Brain microvascular endothelial cell (primary cell): ENCODE measurements at regions not wholly inside any gene's neighbourhood (a gene's known extent, or its start where the extent isn't known, plus 50 kb on each side); places are given as distances from the start of the nearest gene placed in this dataset.

ENCODE experiments used
- DNase-seq: peaks from one replicate; pipeline ENCODE4 v3.0.0-alpha.2; 2020
- H3K27ac ChIP-seq: fragments of 250-450 bp; sonication (Bioruptor Pico); 2 replicates; pipeline ENCODE4 v1.5.1; 2020; ENCODE audit warnings: mild to moderate bottlenecking, moderate library complexity
- H3K27me3 ChIP-seq: fragments of 250-450 bp; sonication (Bioruptor Pico); replicated peaks from 2 replicates; pipeline ENCODE4 v1.5.1; 2020; ENCODE audit warnings: mild to moderate bottlenecking
- H3K36me3 ChIP-seq: fragments of 250-450 bp; sonication (Bioruptor Pico); replicated peaks from 2 replicates; pipeline ENCODE4 v1.5.1; 2020; ENCODE audit warnings: mild to moderate bottlenecking
- H3K4me3 ChIP-seq: 2 replicates; pipeline ENCODE4 v1.5.1; 2011; ENCODE audit warnings: low read depth, mild to moderate bottlenecking, control low read depth, low read length, moderate library complexity
- in situ Hi-C: cut with HindIII; loops from 2 replicates; pipeline ENCODE4 v1.10.0; 2017; ENCODE audit warnings: low sequenced_read_pairs, low pct_ligation_motif_present
- TF ChIP-seq, protein P1 (sequence below): IDR thresholded peaks from 2 replicates; pipeline ENCODE4 v1.5.1; 2011; ENCODE audit warnings: low read depth, mild to moderate bottlenecking, moderate library complexity, low read length, control low read depth, inconsistent platforms; ENCODE audit errors: missing control alignments

DNA sequence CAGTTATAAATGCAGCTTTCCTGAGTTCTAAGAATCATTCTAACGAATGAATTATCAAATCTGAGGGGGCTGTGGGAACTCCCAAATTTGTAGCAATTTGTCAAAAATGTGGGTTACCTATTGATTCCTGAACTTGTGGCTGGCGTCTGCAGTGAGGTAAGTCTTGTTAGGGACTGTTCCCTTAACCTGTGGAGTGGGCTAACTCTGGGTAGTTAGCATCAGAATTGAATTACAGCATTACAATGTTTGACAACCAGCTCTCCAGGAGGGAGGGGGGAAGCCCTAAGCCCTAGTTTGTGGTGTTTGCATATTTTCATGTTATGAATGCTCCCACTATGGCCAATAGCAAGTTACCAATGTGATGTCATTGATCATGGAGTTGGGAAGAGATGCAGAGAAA is 65.9 kb upstream of the STT3B start:
- TF ChIP-seq, protein P1, sequence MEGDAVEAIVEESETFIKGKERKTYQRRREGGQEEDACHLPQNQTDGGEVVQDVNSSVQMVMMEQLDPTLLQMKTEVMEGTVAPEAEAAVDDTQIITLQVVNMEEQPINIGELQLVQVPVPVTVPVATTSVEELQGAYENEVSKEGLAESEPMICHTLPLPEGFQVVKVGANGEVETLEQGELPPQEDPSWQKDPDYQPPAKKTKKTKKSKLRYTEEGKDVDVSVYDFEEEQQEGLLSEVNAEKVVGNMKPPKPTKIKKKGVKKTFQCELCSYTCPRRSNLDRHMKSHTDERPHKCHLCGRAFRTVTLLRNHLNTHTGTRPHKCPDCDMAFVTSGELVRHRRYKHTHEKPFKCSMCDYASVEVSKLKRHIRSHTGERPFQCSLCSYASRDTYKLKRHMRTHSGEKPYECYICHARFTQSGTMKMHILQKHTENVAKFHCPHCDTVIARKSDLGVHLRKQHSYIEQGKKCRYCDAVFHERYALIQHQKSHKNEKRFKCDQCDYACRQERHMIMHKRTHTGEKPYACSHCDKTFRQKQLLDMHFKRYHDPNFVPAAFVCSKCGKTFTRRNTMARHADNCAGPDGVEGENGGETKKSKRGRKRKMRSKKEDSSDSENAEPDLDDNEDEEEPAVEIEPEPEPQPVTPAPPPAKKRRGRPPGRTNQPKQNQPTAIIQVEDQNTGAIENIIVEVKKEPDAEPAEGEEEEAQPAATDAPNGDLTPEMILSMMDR, result no peak
- Histone ChIP-seq H3K27me3 (peaks cover 25% of the 10 kb centered on the region), H3K36me3 (no peaks in the 10 kb centered on the region), H3K27ac (no peak overlapping the region), H3K4me3 (no peak overlapping the region)
- no peak for DNase-seq
- in situ Hi-C loops, result no loop called here

DNA sequence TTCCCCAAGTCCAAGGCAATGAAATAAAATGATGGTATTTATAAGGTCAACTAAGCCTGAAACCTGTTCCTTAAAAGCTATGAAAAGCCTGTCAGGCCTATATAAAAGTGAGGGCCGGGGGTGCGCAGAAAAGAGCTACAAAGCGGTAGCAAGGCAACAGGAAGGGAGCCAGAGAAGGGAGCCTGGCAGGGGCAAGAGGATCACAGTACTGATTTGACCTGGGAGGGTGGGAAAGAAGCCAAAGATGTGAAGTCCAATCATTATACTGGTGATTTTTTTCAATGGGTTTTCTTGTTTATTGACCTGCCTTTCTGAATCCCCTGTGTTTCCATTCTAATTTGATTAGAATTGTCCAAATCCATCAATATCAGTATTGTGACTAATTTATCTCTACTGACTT is 64.3 kb upstream of the STT3B start:
- in situ Hi-C loops, result no loop called here
- no peak for DNase-seq
- H3K36me3 ChIP-seq, result no peaks in the 10 kb centered on the region
- no peak overlapping the region for H3K4me3 ChIP-seq
- TF ChIP-seq, protein P1, result no peak
- H3K27me3 ChIP-seq, result peaks cover 16% of the 10 kb centered on the region
- no peak overlapping the region for H3K27ac ChIP-seq

DNA sequence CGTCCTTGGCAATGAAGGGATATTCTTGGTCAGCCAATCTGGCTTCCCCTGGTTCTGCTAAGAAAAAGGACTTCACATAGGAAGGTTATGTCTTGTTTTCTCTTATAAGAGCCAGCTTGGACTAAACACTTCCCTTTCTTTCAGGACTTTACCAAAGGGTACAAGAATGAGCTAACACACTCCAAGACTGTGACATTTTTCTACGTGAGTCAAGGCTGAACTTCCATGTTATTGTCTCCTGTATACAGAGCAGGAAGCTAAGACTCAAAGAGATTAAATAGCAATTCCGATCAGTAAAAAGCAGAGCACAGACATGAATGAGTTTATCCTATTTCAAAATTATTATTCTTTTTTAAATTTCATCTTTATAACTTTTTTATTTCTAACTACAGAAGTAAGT is 63.3 kb upstream of the STT3B start:
- TF ChIP-seq, protein P1, result no peak

DNA sequence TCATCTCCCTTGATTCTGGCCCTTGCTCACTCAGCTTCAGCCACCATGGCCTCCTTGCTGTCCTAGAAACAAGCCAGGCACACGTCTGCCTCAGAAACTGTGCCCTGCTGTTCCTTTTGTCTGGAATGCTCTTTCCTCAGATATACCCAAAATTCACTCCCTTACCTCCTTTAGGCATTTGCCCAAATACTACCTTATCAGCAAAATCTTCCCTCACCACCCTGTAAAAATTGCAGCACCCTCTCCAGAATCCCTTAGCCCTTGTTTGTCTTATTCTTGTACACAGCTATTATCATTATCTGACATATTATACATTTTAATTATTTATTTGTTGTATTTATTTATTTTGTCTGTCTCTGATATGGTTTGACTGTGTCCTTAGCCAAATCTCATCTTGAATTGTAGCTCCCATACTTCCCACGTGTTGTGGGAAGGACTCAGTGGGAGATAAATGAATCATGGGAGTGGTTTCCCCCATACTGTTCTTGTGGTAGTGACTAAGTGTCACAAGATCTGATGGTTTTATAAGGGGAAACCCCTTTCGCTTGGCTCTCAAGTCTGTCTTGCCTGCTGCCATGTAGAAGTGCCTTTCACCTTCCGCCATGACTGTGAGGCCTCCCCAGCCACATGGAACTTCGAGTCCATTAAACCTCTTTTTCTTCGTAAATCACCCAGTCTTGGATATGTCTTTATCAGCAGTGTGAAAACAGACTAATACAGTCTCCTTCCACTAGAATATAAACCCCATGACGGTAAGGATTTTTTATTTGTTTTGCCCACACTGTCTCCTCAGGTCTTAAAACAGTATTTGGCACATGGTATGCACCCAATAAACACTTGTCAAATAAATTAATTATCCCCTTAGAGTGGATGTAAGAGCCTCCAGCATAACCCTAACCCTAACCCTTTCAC is 60.0 kb upstream of the STT3B start:
- Histone ChIP-seq H3K36me3 (no peaks in the 10 kb centered on the region), H3K27me3 (peaks cover 24% of the 10 kb centered on the region), H3K27ac (no peak overlapping the region), H3K4me3 (no peak overlapping the region)
- TF ChIP-seq, protein P1, result no peak
- in situ Hi-C loops, result no loop called here
- peak; percentile 94 for DNase-seq

More for the DNA sequence above, 63.3 kb upstream of the STT3B start:
- Histone ChIP-seq H3K36me3 (no peaks in the 10 kb centered on the region), H3K27ac (no peak overlapping the region), H3K4me3 (no peak overlapping the region), H3K27me3 (peaks cover 16% of the 10 kb centered on the region)
- in situ Hi-C loops, result no loop called here
- no peak for DNase-seq

DNA sequence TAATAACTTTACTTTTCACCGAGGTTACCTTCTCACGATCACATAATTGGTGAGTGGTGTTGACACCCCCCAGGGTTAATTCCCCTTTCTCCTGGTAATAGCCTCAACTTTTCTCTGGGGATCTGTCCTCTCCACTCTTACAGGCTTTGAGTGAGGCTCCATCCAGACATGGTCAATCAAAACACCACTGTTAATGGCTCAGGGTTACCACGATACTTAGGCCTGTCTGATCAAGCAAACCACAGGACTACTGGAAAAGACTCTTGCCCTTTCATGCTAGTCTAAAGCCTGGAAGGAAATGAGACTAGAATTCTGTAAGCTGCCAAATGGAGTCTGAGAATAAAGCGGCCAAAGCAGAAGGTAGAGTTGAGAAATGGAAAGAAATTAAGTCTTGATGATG is 56.5 kb upstream of the STT3B start:
- TF ChIP-seq, protein P1, result no peak
- no peak overlapping the region for H3K4me3 ChIP-seq
- no peak for DNase-seq
- H3K27me3 ChIP-seq, result peaks cover 29% of the 10 kb centered on the region
- no peak overlapping the region for H3K27ac ChIP-seq
- H3K36me3 ChIP-seq, result no peaks in the 10 kb centered on the region
- in situ Hi-C loops, result no loop called here
